K562 (cell line): ENCODE measurements at regions not wholly inside any gene's neighbourhood (a gene's known extent, or its start where the extent isn't known, plus 50 kb on each side); places are given as distances from the start of the nearest gene placed in this dataset.

Experiments used
- ATAC-seq: fragments of 200-7000 bp; cut with Tn5 transposase; 3 replicates; pipeline ENCODE4 v1.9.1; 2020; ENCODE audit warnings: moderate library complexity
- BruUV-seq: library from RNA; stranded (reverse); fragments of 400-500 nt; replicated peaks from 2 replicates; lab custom pipeline; 2021; lab: Mats Ljungman, UMichigan
- CTCF ChIA-PET: fragments of 300-600 bp; formaldehyde crosslinking; extraction: SDS; loops from one replicate; lab custom pipeline; 2021; ENCODE audit warnings: low intra/inter-chr PET ratio; lab: Yijun Ruan, JAX
- POLR2A ChIA-PET: fragments of 300-600, 350-650 bp; sonication (Branson Sonifier 250); formaldehyde crosslinking; extraction: SDS; loops from one replicate; lab custom pipeline; 2021; ENCODE audit warnings: antibody characterized with exemption, inconsistent platforms; lab: Yijun Ruan, JAX
- DNase-seq, 4 experiments: peaks; one replicate each; pipeline versions ENCODE4 v3.0.0 to v3.0.0-alpha.2; 2011 to 2018; ENCODE audit warnings: low spot score in 3 of 4, mixed read lengths in 3 of 4; ENCODE audit errors: extremely low read depth in 1 of 4
- FAIRE-seq: peaks from 2 replicates; lab custom pipeline; 2011; peaks lifted over from hg19 to GRCh38; lab: Jason Lieb, UNC
- H2AFZ ChIP-seq: 2 replicates; pipeline ENCODE4 v1.6.0; 2011; ENCODE audit warnings: low read depth, low read length, control low read depth, inconsistent platforms
- H3K27ac ChIP-seq: fragments of 200-600 bp; 3 replicates; pipeline ENCODE4 v1.8.0; 2011; ENCODE audit warnings: low read depth, mild to moderate bottlenecking, control low read depth, inconsistent platforms, low read length, moderate library complexity, mixed read lengths; ENCODE audit errors: extremely low read depth
- H3K27me3 ChIP-seq, 2 experiments: fragments of 300-600 bp in 1 of 2; 2 replicates in 1 of 2; 3 replicates in 1 of 2; pipeline versions ENCODE4 v1.6.0 to v1.8.0; 2011; ENCODE audit warnings: inconsistent platforms in 2 of 2, low read length in 2 of 2, mild to moderate bottlenecking in 1 of 2, mixed read lengths in 1 of 2, moderate library complexity in 1 of 2; ENCODE audit not compliant: control insufficient read depth in 2 of 2, insufficient read depth in 2 of 2
- H3K36me3 ChIP-seq: fragments of 300-600 bp; 3 replicates; pipeline ENCODE4 v1.8.0; 2011; ENCODE audit warnings: mild to moderate bottlenecking, low read length, inconsistent platforms; ENCODE audit not compliant: control insufficient read depth, insufficient read depth
- H3K4me1 ChIP-seq, 2 experiments: fragments of 200-600 bp in 1 of 2; replicated peaks in 1 of 2; 2 replicates in 1 of 2; 3 replicates in 1 of 2; pipeline versions ENCODE4 v1.5.1 to v1.8.0; 2011; ENCODE audit warnings: inconsistent platforms in 2 of 2, low read length in 2 of 2, mild to moderate bottlenecking in 1 of 2, mixed read lengths in 1 of 2, moderate library complexity in 1 of 2; ENCODE audit not compliant: control insufficient read depth in 2 of 2, insufficient read depth in 2 of 2
- H3K4me2 ChIP-seq: 2 replicates; pipeline ENCODE4 v1.6.1; 2011; ENCODE audit warnings: low read length, control low read depth, inconsistent platforms, mixed read lengths; ENCODE audit not compliant: insufficient read depth
- H3K4me3 ChIP-seq: fragments of 200-600 bp; sonication (generic), shearing (Covaris generic); 2 replicates; pipeline ENCODE4 v1.5.1; 2016; ENCODE audit warnings: control low read depth, inconsistent platforms
- H3K79me2 ChIP-seq: fragments of 200-600 bp; 3 replicates; pipeline ENCODE4 v1.8.0; 2011; ENCODE audit warnings: low read length, inconsistent platforms; ENCODE audit not compliant: control insufficient read depth, insufficient read depth
- H3K9ac ChIP-seq, 2 experiments: 2 replicates each; pipeline versions ENCODE4 v1.6.0 to v1.6.1; 2011; ENCODE audit warnings: low read depth in 2 of 2, low read length in 2 of 2, control low read depth in 1 of 2, inconsistent platforms in 1 of 2, mild to moderate bottlenecking in 1 of 2, mixed read lengths in 1 of 2; ENCODE audit not compliant: insufficient read depth in 1 of 2
- H3K9me1 ChIP-seq: one replicate; pipeline ENCODE4 v1.6.0; 2011; ENCODE audit warnings: inconsistent platforms, mild to moderate bottlenecking, low read length, moderate library complexity; ENCODE audit not compliant: control insufficient read depth, insufficient read depth
- H3K9me3 ChIP-seq: replicated peaks from 2 replicates; pipeline ENCODE4 v1.5.1; 2011; ENCODE audit warnings: low read depth, low read length, inconsistent platforms; ENCODE audit not compliant: control insufficient read depth, insufficient read depth
- H4K20me1 ChIP-seq: replicated peaks from 2 replicates; pipeline ENCODE4 v1.6.1; 2011; ENCODE audit warnings: low read length, inconsistent platforms, mixed read lengths; ENCODE audit not compliant: control insufficient read depth, insufficient read depth
- DNMT1 ChIP-seq: fragments of 450-650 bp; IDR thresholded peaks from 2 replicates; pipeline ENCODE4 v1.6.1; 2016; ENCODE audit warnings: antibody characterized with exemption, mild to moderate bottlenecking
- FOXK1 ChIP-seq: sonication (generic); formaldehyde crosslinking; IDR thresholded peaks from 2 replicates; pipeline ENCODE4 v1.8.0; 2022; ENCODE audit warnings: missing genetic modification reagents, mild to moderate bottlenecking, borderline replicate concordance
- FUS ChIP-seq: fragments of 200-400 bp; formaldehyde crosslinking; optimal IDR thresholded peaks from 2 replicates; pipeline ENCODE3; 2017; ENCODE audit warnings: low read depth, low read length
- GABPB1 ChIP-seq: sonication (generic); formaldehyde crosslinking; IDR thresholded peaks from 2 replicates; pipeline ENCODE4 v1.8.0; 2022; ENCODE audit warnings: mild to moderate bottlenecking, missing genetic modification reagents
- MCM3 ChIP-seq: fragments of 450-650 bp; IDR thresholded peaks from 2 replicates; pipeline ENCODE4 v1.6.1; 2016
- MED1 ChIP-seq: sonication (generic); formaldehyde crosslinking; IDR thresholded peaks from 2 replicates; pipeline ENCODE4 v1.8.1; 2023; ENCODE audit warnings: missing genetic modification reagents, borderline replicate concordance
- MIER1 ChIP-seq: fragments of 450-650 bp; IDR thresholded peaks from 2 replicates; pipeline ENCODE4 v1.6.1; 2016; ENCODE audit warnings: antibody characterized with exemption, mild to moderate bottlenecking, low read depth
- NFIX ChIP-seq: fragments of 250-450 bp; sonication (Bioruptor Pico); IDR thresholded peaks from 2 replicates; pipeline ENCODE4 v1.4.0; 2020; ENCODE audit warnings: low read depth, mild to moderate bottlenecking, moderate library complexity
- NFYB ChIP-seq: IDR thresholded peaks from 2 replicates; pipeline ENCODE4 v1.6.1; 2011; ENCODE audit warnings: mild to moderate bottlenecking, moderate library complexity; ENCODE audit not compliant: insufficient read length; ENCODE audit errors: extremely low read depth
- PYGO2 ChIP-seq: fragments of 450-650 bp; IDR thresholded peaks from 2 replicates; pipeline ENCODE4 v1.6.1; 2016; ENCODE audit warnings: mild to moderate bottlenecking, missing genetic modification characterization, moderate library complexity, missing compliant biosample characterization
- RBM22 ChIP-seq: fragments of 200-400 bp; formaldehyde crosslinking; IDR thresholded peaks from 2 replicates; pipeline ENCODE4 v1.6.1; 2018; ENCODE audit warnings: low read length, low read depth; ENCODE audit not compliant: poor library complexity, severe bottlenecking
- WHSC1 ChIP-seq: IDR thresholded peaks from one replicate; pipeline ENCODE4 v1.6.1; 2012; ENCODE audit warnings: low read length, control low read depth, inconsistent platforms
- ZNF57 ChIP-seq: fragments of 450-650 bp; formaldehyde crosslinking; IDR thresholded peaks from 2 replicates; pipeline ENCODE4 v1.4.0; 2020; ENCODE audit warnings: mild to moderate bottlenecking, moderate library complexity
- ZNF707 ChIP-seq: fragments of 250-450 bp; sonication (Bioruptor Pico); conservative IDR thresholded peaks from 2 replicates; pipeline ENCODE4 v1.8.0; 2022; ENCODE audit warnings: inconsistent platforms, mild to moderate bottlenecking, moderate library complexity
- WGBS: fragments of 100-300 bp; shearing (Covaris generic); methylation state at CpG from one replicate; pipeline ENCODE4 v1.1.6; 2016; ENCODE audit warnings: low coverage, mixed read lengths; ENCODE audit not compliant: insufficient coverage; ENCODE audit errors: missing lambda C conversion rate; 5-methylcytosine and 5-hydroxymethylcytosine counted together
- in situ Hi-C: fragments of 300-500 bp; cut with MboI; formaldehyde crosslinking; loops from 4 replicates; pipeline ENCODE4 v1.15.0; 2018; ENCODE audit warnings: inconsistent platforms, mixed read lengths
- intact Hi-C: fragments of 100-400 bp; cut with micrococcal nuclease; formaldehyde crosslinking; loops from 2 replicates; pipeline ENCODE4 v1.14.2; 2022
- TF ChIP-seq, protein P1 (sequence below): fragments of 250-450 bp; sonication (Bioruptor Pico); IDR thresholded peaks from 2 replicates; pipeline ENCODE4 v1.9.0; 2021; ENCODE audit warnings: mild to moderate bottlenecking, inconsistent platforms
- TF ChIP-seq, protein P2 (sequence below): fragments of 250-450 bp; sonication (Bioruptor Pico); IDR thresholded peaks from 2 replicates; pipeline ENCODE4 v1.8.0; 2021; ENCODE audit warnings: mild to moderate bottlenecking, moderate library complexity

DNA sequence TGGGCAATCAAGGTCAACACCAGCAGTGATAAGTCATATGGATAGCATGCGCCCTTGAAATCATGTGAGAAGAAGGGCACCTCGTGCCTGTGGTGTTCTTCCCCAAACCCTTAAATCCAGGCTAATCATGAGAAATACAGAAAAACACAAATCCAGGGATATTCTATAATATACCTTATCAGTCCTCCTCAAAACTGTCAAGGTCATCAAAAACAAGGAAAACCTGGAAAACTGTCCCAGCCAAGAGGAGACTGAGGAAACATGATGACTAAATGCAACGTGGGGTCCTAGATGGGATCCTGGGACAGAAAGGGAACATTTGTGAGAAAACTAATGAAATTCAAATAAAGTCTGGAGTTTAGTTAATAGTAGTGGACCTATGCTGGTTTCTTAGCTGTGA lies 201.8 kb upstream of the FAM9B start:
- H3K36me3 ChIP-seq = no peaks in the 10 kb centered on the region
- CTCF ChIA-PET = no interaction called here
- no peaks in the 10 kb centered on the region for H3K9me1 ChIP-seq
- POLR2A ChIA-PET = no interaction called here
- H3K9me3 ChIP-seq = no peaks in the 10 kb centered on the region
- H2AFZ ChIP-seq = no peak overlapping the region
- ATAC-seq = no peak
- WGBS = 0% methylated on average over 3 of the region's 3 CpGs
- H3K27me3 ChIP-seq = peaks cover 0 to 10% of the 10 kb centered on the region in 2 experiments; a peak in 2 of 5 replicates
- BruUV-seq = no TSS peak
- intact Hi-C loops (no loop called here), in situ Hi-C loops (no loop called here)
- no peaks in the 10 kb centered on the region for H3K4me1 ChIP-seq
- no peak for DNase-seq
- H3K79me2 ChIP-seq = no peaks in the 10 kb centered on the region
- H4K20me1 ChIP-seq = no peaks in the 10 kb centered on the region
- TF ChIP-seq MCM3 (no peak), WHSC1 (no peak), MIER1 (no peak), FOXK1 (no peak)
- TF ChIP-seq, protein P1, sequence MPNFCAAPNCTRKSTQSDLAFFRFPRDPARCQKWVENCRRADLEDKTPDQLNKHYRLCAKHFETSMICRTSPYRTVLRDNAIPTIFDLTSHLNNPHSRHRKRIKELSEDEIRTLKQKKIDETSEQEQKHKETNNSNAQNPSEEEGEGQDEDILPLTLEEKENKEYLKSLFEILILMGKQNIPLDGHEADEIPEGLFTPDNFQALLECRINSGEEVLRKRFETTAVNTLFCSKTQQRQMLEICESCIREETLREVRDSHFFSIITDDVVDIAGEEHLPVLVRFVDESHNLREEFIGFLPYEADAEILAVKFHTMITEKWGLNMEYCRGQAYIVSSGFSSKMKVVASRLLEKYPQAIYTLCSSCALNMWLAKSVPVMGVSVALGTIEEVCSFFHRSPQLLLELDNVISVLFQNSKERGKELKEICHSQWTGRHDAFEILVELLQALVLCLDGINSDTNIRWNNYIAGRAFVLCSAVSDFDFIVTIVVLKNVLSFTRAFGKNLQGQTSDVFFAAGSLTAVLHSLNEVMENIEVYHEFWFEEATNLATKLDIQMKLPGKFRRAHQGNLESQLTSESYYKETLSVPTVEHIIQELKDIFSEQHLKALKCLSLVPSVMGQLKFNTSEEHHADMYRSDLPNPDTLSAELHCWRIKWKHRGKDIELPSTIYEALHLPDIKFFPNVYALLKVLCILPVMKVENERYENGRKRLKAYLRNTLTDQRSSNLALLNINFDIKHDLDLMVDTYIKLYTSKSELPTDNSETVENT (CRISPR knock-in tag) = no peak
- H3K4me2 ChIP-seq = no peak overlapping the region
- no peak for FAIRE-seq
- no peak overlapping the region for H3K9ac ChIP-seq
- no peak overlapping the region for H3K4me3 ChIP-seq
- no peak overlapping the region for H3K27ac ChIP-seq

DNA sequence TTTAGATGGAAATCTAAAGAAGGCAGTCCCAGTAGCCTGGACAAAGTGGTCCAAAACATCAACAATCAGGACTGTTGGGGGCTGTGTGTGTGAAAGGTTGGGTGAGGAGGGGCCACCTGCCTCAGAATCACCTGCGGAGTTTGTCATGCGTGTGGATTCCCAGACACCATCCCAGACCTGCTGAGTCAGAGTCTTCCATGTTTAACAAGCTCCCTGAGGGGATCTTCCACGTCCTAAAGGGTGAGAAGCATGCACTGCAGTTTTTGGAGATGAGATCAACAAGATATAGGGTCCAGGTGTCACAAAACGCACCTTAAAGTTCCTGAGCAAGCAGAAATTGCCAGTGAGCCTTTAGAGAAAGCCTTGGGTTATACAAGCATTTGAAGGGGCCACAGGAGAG lies 207.0 kb upstream of the FAM9B start:
- no peaks in the 10 kb centered on the region for H4K20me1 ChIP-seq
- FAIRE-seq (no peak), ATAC-seq (no peak), DNase-seq (no peak)
- H2AFZ ChIP-seq = no peak overlapping the region
- TF ChIP-seq RBM22 (no peak), NFIX (CRISPR knock-in tag) (no peak), ZNF707 (CRISPR knock-in tag) (no peak), MED1 (CRISPR knock-in tag) (no peak), NFYB (no peak), PYGO2 (no peak), DNMT1 (no peak), GABPB1 (CRISPR knock-in tag) (no peak), FUS (no peak), ZNF57 (CRISPR knock-in tag) (no peak)
- TF ChIP-seq, protein P2, sequence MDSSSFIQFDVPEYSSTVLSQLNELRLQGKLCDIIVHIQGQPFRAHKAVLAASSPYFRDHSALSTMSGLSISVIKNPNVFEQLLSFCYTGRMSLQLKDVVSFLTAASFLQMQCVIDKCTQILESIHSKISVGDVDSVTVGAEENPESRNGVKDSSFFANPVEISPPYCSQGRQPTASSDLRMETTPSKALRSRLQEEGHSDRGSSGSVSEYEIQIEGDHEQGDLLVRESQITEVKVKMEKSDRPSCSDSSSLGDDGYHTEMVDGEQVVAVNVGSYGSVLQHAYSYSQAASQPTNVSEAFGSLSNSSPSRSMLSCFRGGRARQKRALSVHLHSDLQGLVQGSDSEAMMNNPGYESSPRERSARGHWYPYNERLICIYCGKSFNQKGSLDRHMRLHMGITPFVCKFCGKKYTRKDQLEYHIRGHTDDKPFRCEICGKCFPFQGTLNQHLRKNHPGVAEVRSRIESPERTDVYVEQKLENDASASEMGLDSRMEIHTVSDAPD (CRISPR knock-in tag) = no peak
- no TSS peak for BruUV-seq
- intact Hi-C loops (no loop called here), in situ Hi-C loops (no loop called here)
- ChIA-PET CTCF (no interaction called here), POLR2A (no interaction called here)
- H3K9me1 ChIP-seq = no peaks in the 10 kb centered on the region
- no peak overlapping the region for H3K9ac ChIP-seq
- no peaks in the 10 kb centered on the region for H3K4me1 ChIP-seq
- H3K4me2 ChIP-seq = no peak overlapping the region
- H3K4me3 ChIP-seq = no peak overlapping the region
- H3K9me3 ChIP-seq = no peaks in the 10 kb centered on the region
- no peak overlapping the region for H3K27ac ChIP-seq
- 0% methylated on average over 4 of the region's 4 CpGs for WGBS
- H3K36me3 ChIP-seq = no peaks in the 10 kb centered on the region
- H3K79me2 ChIP-seq = no peaks in the 10 kb centered on the region
- H3K27me3 ChIP-seq = peaks cover 0 to 20% of the 10 kb centered on the region in 2 experiments; a peak in 2 of 5 replicates
